K562 (cell line): ENCODE measurements at regions not wholly inside any gene's neighbourhood (a gene's known extent, or its start where the extent isn't known, plus 50 kb on each side); places are given as distances from the start of the nearest gene placed in this dataset.

Experiments used
- ATAC-seq: fragments of 200-7000 bp; cut with Tn5 transposase; 3 replicates; pipeline ENCODE4 v1.9.1; 2020; ENCODE audit warnings: moderate library complexity
- BruUV-seq: library from RNA; stranded (reverse); fragments of 400-500 nt; replicated peaks from 2 replicates; lab custom pipeline; 2021; lab: Mats Ljungman, UMichigan
- CTCF ChIA-PET: fragments of 300-600 bp; formaldehyde crosslinking; extraction: SDS; loops from one replicate; lab custom pipeline; 2021; ENCODE audit warnings: low intra/inter-chr PET ratio; lab: Yijun Ruan, JAX
- POLR2A ChIA-PET: fragments of 300-600, 350-650 bp; sonication (Branson Sonifier 250); formaldehyde crosslinking; extraction: SDS; loops from one replicate; lab custom pipeline; 2021; ENCODE audit warnings: antibody characterized with exemption, inconsistent platforms; lab: Yijun Ruan, JAX
- DNase-seq, 4 experiments: peaks; one replicate each; pipeline versions ENCODE4 v3.0.0 to v3.0.0-alpha.2; 2011 to 2018; ENCODE audit warnings: low spot score in 3 of 4, mixed read lengths in 3 of 4; ENCODE audit errors: extremely low read depth in 1 of 4
- FAIRE-seq: peaks from 2 replicates; lab custom pipeline; 2011; peaks lifted over from hg19 to GRCh38; lab: Jason Lieb, UNC
- H2AFZ ChIP-seq: 2 replicates; pipeline ENCODE4 v1.6.0; 2011; ENCODE audit warnings: low read depth, low read length, control low read depth, inconsistent platforms
- H3K27ac ChIP-seq: fragments of 200-600 bp; 3 replicates; pipeline ENCODE4 v1.8.0; 2011; ENCODE audit warnings: low read depth, mild to moderate bottlenecking, control low read depth, inconsistent platforms, low read length, moderate library complexity, mixed read lengths; ENCODE audit errors: extremely low read depth
- H3K27me3 ChIP-seq, 2 experiments: fragments of 300-600 bp in 1 of 2; 2 replicates in 1 of 2; 3 replicates in 1 of 2; pipeline versions ENCODE4 v1.6.0 to v1.8.0; 2011; ENCODE audit warnings: inconsistent platforms in 2 of 2, low read length in 2 of 2, mild to moderate bottlenecking in 1 of 2, mixed read lengths in 1 of 2, moderate library complexity in 1 of 2; ENCODE audit not compliant: control insufficient read depth in 2 of 2, insufficient read depth in 2 of 2
- H3K36me3 ChIP-seq: fragments of 300-600 bp; 3 replicates; pipeline ENCODE4 v1.8.0; 2011; ENCODE audit warnings: mild to moderate bottlenecking, low read length, inconsistent platforms; ENCODE audit not compliant: control insufficient read depth, insufficient read depth
- H3K4me1 ChIP-seq, 2 experiments: fragments of 200-600 bp in 1 of 2; replicated peaks in 1 of 2; 2 replicates in 1 of 2; 3 replicates in 1 of 2; pipeline versions ENCODE4 v1.5.1 to v1.8.0; 2011; ENCODE audit warnings: inconsistent platforms in 2 of 2, low read length in 2 of 2, mild to moderate bottlenecking in 1 of 2, mixed read lengths in 1 of 2, moderate library complexity in 1 of 2; ENCODE audit not compliant: control insufficient read depth in 2 of 2, insufficient read depth in 2 of 2
- H3K4me2 ChIP-seq: 2 replicates; pipeline ENCODE4 v1.6.1; 2011; ENCODE audit warnings: low read length, control low read depth, inconsistent platforms, mixed read lengths; ENCODE audit not compliant: insufficient read depth
- H3K4me3 ChIP-seq: fragments of 200-600 bp; sonication (generic), shearing (Covaris generic); 2 replicates; pipeline ENCODE4 v1.5.1; 2016; ENCODE audit warnings: control low read depth, inconsistent platforms
- H3K79me2 ChIP-seq: fragments of 200-600 bp; 3 replicates; pipeline ENCODE4 v1.8.0; 2011; ENCODE audit warnings: low read length, inconsistent platforms; ENCODE audit not compliant: control insufficient read depth, insufficient read depth
- H3K9ac ChIP-seq, 2 experiments: 2 replicates each; pipeline versions ENCODE4 v1.6.0 to v1.6.1; 2011; ENCODE audit warnings: low read depth in 2 of 2, low read length in 2 of 2, control low read depth in 1 of 2, inconsistent platforms in 1 of 2, mild to moderate bottlenecking in 1 of 2, mixed read lengths in 1 of 2; ENCODE audit not compliant: insufficient read depth in 1 of 2
- H3K9me1 ChIP-seq: one replicate; pipeline ENCODE4 v1.6.0; 2011; ENCODE audit warnings: inconsistent platforms, mild to moderate bottlenecking, low read length, moderate library complexity; ENCODE audit not compliant: control insufficient read depth, insufficient read depth
- H3K9me3 ChIP-seq: replicated peaks from 2 replicates; pipeline ENCODE4 v1.5.1; 2011; ENCODE audit warnings: low read depth, low read length, inconsistent platforms; ENCODE audit not compliant: control insufficient read depth, insufficient read depth
- H4K20me1 ChIP-seq: replicated peaks from 2 replicates; pipeline ENCODE4 v1.6.1; 2011; ENCODE audit warnings: low read length, inconsistent platforms, mixed read lengths; ENCODE audit not compliant: control insufficient read depth, insufficient read depth
- CTCF ChIP-seq, 3 experiments: IDR thresholded peaks in 2 of 3; conservative IDR thresholded peaks in 1 of 3; 2 replicates each; pipeline ENCODE4 v1.5.1; 2011 to 2012; ENCODE audit warnings: low read length in 3 of 3, mild to moderate bottlenecking in 3 of 3, control low read depth in 2 of 3, improper control_type of control experiment in 1 of 3, inconsistent platforms in 1 of 3, low read depth in 1 of 3, mixed read lengths in 1 of 3, moderate library complexity in 1 of 3; ENCODE audit not compliant: insufficient read depth in 2 of 3
- ELK1 ChIP-seq: sonication (generic); formaldehyde crosslinking; IDR thresholded peaks from 2 replicates; pipeline ENCODE4 v1.8.1; 2022; ENCODE audit warnings: missing genetic modification reagents
- WGBS: fragments of 100-300 bp; shearing (Covaris generic); methylation state at CpG from one replicate; pipeline ENCODE4 v1.1.6; 2016; ENCODE audit warnings: low coverage, mixed read lengths; ENCODE audit not compliant: insufficient coverage; ENCODE audit errors: missing lambda C conversion rate; 5-methylcytosine and 5-hydroxymethylcytosine counted together
- in situ Hi-C: fragments of 300-500 bp; cut with MboI; formaldehyde crosslinking; loops from 4 replicates; pipeline ENCODE4 v1.15.0; 2018; ENCODE audit warnings: inconsistent platforms, mixed read lengths
- intact Hi-C: fragments of 100-400 bp; cut with micrococcal nuclease; formaldehyde crosslinking; loops from 2 replicates; pipeline ENCODE4 v1.14.2; 2022

GRCh38 chr16:48864055-48864454, 254.1 kb upstream of the N4BP1 start:
- no peak overlapping the region for H3K27ac ChIP-seq

More at GRCh38 chr16:48864055-48864454, 254.1 kb upstream of the N4BP1 start:
- no peak for FAIRE-seq
- 0% methylated on average over 1 of the region's 1 CpG for WGBS
- DNase-seq = no peak
- TF ChIP-seq CTCF (IDR thresholded peaks at IDR 0.05 in 2 of 3, conservative IDR thresholded peaks at IDR 0.05 in 1 of 3; ENCODE audit: insufficient read depth in 2 of 3, low read depth in 1 of 3, low read length in 3 of 3) (peak in 2 of 3 experiments; percentile 8 to 39; a peak in 1 of 6 replicates), ELK1 (no peak)
- no peaks in the 10 kb centered on the region for H3K4me1 ChIP-seq
- H3K27me3 ChIP-seq = no peaks in the 10 kb centered on the region
- H4K20me1 ChIP-seq = no peaks in the 10 kb centered on the region; the same call in 1 of the 2 replicates
- H3K9me1 ChIP-seq = no peaks in the 10 kb centered on the region
- H3K79me2 ChIP-seq = no peaks in the 10 kb centered on the region
- H3K9ac ChIP-seq = no peak overlapping the region
- no peak overlapping the region for H2AFZ ChIP-seq
- no TSS peak for BruUV-seq
- CTCF ChIA-PET = no interaction called here
- in situ Hi-C loops (no loop called here), intact Hi-C loops (loop anchor here (5.0 kb wide), 1 partner anchor 488 kb away; no protein-coding TSS in a partner anchor)
- H3K9me3 ChIP-seq = no peaks in the 10 kb centered on the region
- no peaks in the 10 kb centered on the region for H3K36me3 ChIP-seq
- no peak overlapping the region for H3K4me2 ChIP-seq
- H3K4me3 ChIP-seq = no peak overlapping the region
- ATAC-seq = peak; percentile 71
- POLR2A ChIA-PET = no interaction called here
